Inferior parietal cortex (tissue), 1 donor: ENCODE measurements at regions not wholly inside any gene's neighbourhood (a gene's known extent, or its start where the extent isn't known, plus 50 kb on each side); places are given as distances from the start of the nearest gene placed in this dataset.

Experiments
- DNase-seq: peaks from one replicate; pipeline ENCODE4 v3.0.0-alpha.2; 2016; ENCODE audit errors: extremely low spot score

DNA sequence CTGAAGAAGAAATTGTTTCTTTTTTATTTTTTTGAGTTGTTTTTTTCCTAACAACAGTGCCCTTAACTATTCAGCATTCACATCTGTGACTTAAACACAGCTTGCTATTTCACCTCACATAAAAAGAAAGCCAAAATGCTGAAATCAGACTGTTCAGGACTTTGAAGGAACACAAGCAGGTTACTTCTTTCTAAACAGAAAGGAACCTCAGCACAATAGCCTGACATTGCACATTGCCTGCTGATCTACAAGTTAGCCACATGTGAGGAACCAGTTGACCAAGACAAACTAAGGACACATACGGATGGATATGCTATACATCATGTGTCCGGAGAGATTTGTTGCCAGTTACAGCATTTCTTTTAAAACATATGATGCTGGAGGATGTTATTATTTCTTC is 331.1 kb downstream of the FSIP2 start:
- DNase-seq = no peak

DNA sequence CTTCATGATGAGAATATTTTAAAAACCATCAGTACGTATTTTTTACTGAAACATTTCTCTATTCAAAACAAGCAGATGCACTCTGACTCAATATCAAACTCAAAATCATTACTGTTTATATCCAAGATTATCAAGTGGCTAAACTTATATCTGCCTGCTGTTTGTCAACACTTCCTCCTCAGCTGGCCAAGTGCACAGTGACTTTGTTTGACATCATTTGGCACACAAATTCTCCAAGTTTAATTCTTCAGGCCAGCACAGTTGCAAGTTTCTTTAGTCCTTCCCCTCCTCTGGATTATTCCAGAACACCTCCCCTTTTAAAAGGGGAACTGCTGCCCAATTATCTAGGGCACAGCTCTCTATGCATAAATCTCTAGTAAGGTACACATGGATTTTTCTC is 346.6 kb downstream of the FSIP2 start:
- DNase-seq = no peak

DNA sequence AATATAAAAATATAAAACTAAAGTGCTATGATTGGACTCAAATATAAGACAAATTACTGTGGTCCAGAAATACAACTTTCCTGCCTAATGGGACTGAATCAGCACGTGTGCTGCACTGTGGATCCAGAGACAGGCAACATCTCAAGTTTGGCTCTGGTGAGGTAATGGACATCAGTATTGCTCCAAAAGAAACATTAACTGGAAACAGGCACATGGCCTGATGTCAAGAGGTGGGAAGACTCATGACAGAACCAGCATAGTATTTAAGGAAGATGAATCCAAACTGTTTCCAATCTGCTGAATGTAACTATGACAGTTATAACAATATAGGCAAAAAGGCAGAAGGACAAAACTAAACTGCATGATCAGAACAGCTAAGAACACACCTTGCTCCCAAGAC is 354.6 kb downstream of the FSIP2 start:
- no peak for DNase-seq

DNA sequence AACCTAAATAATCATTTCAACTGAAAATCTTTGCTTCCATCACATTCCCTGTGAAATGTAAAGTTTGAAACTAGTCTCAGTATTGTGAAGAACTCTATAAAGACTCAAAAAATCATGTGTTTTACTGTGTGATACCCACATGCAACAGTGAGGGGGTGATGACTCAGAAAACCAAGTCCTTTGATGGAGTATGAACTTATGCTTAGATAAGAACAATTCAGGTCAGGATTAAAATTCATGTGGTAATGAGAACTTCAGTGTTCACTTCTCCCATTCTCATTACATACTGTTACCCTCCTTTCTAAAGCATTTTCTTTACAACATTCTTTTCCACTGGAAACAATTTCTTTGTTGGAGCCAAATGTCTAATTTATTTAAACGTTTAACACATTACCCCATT is 360.2 kb downstream of the FSIP2 start:
- no peak for DNase-seq

DNA sequence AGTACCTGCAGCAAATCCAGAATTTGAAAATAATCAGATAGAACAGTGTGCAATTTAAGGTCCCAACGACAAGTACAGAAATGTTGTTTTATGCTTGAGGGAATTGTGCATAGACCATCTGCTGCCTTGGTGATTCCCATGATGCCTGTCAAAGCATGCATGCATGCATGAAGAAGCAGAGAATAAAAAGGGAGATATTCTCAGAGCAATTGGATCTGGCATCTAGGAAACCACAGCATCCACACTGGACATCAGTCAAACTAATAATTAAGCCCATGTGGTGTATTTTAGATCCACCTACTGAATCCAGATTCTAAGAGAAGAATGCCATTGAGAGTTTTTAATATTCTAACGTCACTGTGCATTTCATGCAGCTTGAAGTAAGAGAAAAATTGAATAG is 361.2 kb downstream of the FSIP2 start:
- DNase-seq = no peak

DNA sequence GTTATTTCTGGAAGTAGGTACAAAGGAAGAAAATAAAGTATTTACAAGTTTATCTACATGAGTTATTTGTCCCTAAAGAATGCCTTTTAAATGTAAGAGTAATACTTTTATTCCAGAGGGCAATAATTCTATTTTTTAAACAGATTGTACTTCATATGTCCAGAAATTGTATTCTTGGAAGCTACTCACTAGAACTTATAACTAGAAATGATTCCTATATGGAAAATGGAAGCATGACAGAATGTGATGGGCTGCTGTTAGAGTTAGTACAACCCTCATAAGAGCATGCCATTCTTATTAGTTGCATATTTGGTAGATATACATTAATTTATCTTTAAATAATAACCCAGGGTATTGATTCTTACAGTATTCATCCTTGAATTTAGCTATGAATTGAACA is 362.0 kb downstream of the FSIP2 start:
- no peak for DNase-seq

DNA sequence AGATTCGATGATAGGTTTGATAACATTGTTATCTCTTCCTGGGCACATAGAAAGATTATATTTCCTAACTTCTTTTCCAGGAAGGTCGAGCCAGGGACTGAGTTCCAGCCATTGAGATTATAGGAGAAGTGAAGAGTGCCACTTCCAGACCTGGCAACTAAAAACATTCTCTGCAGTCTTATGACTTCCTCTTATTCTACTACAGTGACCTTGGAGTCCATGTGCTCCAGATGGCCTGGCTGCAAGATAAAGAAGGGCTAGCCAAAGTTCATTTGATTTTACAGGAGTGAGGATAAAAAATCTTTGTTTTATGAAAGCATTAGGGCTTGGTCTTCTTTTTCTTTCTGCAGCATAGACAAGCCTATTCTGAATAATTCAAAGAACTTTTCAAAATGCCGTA is 363.0 kb downstream of the FSIP2 start:
- no peak for DNase-seq

DNA sequence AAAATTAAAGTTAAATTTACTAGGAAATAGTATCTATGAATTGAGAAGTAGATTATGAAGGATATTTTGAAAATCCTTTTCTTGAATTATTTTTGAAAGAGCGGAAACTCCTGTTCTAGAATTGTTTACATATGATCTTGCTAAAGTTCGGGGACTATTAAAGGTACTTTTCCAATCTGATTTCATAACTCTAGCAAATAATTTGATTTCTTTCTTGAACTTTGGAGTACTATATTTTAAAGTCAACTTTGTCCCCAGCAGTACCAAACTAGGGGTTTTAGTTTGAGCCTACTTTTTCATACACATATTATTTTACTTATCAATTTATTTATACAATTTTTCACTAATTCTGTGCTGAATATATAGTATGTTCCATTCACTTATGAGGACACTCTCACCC is 364.7 kb downstream of the FSIP2 start:
- DNase-seq = no peak

DNA sequence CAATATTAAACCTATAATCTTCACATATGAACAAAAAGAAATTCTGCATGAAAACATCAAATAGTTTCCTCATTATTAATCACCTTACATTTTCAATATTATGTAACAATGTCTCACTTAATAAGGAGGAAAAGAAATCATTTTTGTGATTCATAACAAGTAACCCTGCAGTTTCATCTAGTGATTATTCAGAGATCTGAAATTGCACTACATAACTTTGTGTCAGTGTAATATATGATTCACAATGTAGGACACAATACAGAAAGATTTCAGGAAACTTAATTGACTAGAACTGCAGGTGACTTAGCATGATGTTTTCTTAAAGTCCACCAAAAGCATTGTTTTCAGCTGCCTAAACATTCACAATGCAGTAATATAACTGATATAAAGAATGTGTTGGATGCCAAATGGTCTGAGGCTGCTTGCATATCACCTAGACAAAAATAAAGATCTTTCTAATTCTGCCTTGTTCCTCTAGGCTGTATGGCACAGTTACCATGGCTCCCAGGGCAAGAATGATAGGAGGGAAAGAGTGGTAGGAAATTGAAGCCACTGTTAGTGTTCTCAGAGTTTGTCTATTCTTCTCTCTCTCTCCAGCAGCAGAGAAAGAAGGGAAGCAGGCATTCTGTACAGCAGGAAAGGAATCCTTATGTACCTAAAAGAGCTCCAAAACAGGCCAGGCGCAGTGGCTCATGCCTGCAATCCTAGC is 366.6 kb downstream of the FSIP2 start:
- no peak for DNase-seq

DNA sequence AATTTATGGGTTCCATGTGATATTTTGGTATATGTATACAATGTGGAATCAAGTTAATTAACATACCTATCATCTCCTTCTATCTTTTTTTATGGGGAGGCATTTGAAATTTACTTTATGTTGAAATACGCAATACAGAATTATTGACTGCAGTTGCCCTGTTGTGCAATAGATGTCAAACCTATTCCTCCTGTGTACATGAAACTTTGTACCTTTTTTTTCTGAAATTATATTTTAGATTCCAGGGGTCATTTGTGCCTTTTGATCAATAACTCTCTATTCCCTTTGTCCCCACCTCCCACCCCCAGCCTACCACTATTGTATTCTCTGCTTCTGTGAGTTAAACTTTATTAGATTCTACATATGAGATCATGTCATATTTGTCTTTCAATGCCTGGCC is 369.9 kb downstream of the FSIP2 start:
- DNase-seq = no peak

DNA sequence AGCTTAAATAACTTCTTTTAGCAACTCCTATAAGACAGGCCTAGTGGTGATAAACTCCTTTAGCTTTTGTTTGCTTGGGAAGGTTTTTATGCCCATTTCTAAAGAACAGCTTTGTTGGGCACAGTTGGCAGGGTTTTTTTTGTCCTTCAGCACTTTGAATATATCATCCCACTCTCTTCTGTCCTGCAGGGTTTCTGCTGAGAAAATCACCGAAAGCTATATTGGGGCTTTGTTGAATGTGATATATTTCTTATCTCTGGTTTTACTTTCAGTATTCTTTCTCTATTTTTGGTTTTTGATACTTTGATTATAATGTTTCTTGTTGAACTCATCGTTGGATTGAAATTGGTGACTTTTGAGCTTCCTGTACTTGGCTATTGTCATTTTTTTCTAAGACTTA is 372.8 kb upstream of the ZC3H15 start:
- DNase-seq = no peak

DNA sequence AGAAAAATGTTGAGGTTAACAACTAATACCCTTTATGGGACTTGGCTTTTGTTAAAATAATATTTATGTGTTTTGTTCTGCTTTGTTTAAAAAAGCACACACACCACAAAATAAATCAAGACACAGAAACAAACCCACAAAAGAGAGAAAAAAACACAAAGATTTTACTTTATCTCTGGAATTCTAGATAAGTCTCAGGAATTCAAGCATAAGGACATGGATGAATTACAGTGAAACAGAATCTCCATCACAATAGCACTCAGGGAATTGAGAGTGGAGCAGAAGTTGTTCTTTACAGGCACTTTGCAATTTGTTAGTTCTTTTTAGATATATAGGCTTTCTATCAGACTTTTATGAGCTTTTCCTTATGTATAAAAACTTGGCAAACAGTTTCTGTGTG is 360.9 kb upstream of the ZC3H15 start:
- no peak for DNase-seq

DNA sequence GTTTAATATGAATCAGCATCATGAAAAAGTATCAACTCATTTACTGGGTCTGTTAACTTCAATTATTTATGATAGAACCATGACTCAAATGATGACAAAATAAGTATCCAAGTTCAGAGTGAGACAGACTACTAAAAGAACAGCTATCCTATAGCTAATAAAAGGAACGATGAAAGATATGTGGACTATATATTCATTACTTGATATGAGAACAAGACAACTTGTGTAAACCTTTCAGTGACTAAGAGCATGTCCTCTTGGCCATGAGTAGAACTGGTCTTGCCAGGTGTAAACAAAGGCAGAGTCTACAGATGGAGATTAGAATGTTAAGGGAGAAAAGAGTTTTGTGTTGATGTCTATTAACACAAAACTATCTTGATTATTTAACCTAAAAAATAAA is 360.4 kb upstream of the ZC3H15 start:
- no peak for DNase-seq

DNA sequence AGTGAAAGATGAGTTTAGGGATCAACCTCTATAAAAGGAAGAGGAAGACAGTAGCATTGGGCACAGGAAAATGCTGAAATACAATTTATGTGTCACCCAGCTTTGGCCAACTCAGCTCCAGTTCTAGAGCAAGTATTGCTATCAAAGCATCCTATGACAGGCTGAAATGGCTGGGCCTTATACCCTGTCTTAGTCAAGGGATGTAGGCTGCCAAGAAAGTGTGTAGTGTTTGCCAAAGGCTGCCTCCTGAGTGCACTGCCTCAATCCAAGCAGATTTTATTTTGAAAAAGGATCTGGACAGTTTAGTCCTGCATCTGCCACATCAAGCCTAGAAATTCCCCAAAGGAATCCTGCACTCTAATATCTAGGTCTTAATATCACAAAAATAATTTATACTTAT is 359.9 kb upstream of the ZC3H15 start:
- DNase-seq = no peak

DNA sequence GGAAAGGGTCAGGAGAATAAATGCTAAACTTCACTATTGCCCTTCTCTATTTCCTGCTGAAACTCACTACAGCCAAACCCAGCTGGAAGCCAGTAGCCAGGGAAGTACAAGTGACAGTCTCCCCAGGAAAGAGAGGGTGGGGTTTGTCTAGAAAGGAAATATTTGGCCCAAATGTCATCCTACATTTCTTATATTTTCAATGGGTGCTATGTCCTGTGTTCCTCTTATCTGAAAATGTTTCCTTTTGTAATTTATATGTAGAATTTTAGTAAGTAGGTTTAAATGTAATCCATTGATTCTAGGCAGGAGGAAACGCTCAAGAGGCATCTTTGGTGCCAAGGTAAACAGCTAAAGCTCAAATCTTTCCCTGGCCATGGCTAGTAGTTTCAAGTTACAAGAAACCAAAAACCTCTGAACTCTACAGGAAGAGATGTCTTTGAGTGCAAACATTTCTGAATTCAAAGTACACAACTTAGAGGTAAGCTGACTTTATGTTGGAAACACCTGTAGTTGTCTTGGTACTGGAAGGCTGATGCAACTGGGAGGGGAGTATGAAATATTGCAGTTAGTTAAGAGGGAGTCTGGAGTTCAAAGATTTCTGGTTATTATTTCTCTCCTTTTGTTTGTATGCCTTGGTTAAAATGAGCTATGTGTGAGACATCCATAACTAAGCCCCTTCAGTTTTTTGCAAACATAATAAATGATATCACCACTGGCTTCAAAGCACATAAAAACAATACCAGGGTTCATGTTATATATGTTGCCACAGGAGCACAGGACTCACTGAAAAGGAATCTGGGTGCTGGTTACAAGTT is 356.1 kb upstream of the ZC3H15 start:
- no peak for DNase-seq

DNA sequence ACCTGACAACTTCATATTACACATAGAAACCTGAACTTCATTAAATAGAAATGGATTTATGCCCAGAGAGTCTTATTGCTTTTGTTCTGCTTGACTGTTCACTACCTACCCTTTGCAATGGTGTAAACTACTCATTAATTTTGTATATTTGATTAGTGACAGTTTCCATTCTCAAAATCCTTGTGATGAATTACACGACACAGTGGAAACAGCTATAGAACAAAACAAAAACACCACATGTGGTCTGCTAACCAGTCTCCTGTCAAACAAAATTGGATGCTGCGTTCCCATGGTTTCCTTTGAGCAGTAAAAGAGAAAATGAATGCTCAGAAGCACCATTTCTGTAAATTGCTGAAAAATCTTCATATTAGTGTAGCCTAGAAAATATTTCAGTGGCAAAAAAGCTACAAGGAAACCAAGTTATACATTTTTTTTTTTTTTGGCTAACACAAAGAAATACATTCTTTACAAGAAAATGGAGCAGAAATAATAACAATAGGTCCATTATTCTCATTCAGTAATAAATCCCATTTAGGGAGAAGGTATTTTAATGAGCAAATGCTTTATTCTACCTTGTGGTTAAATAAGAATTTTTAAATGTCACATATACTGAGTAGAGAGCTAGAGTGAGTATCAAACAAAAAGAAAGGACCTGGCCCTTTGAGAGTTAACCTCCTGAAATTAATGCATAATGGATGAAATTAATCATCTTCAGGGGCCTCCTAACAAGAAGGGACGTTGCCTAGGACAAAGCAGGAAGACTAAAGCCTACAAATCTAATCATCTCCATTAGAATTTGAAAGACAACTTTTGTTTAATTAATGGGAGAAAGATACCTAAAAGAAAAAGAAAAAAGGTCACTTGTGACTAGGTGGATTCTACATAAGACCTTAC is 355.1 kb upstream of the ZC3H15 start:
- no peak for DNase-seq

DNA sequence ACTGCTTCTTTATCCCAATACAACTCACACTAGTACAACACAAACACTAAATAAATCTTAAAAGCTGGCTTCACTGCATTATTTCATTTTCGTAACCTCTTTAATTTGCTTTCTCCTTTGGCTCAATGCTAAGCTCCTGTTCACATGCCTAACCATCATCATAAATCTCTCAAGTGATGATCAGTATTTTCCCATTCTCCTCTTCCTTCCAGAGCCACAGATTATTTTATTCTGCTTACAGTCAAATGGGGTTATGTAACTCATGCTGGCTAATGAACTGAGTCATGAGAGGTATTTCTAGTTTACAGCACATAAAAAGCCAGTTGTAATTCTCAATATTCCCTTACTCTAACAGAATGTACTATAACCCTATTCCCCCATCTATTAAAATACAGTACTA is 350.4 kb upstream of the ZC3H15 start:
- DNase-seq = no peak

DNA sequence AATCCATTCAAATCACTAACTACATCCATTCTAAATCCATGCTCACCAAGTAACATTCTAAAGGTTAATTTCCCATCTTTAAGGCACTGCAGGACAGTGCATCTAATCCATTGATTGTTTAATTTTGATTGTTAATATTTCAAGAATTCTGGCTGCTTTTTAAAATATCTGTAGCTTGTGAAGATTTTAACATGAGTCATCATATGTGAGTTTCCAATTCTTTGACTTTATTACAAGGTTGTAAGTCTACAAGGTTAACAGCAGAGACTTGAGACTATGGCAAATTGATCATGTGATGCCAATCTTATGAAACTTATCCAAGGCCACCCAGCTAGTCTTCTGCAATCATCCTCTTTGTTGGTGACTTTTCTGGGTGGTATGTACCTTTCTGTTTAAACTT is 349.2 kb upstream of the ZC3H15 start:
- no peak for DNase-seq

DNA sequence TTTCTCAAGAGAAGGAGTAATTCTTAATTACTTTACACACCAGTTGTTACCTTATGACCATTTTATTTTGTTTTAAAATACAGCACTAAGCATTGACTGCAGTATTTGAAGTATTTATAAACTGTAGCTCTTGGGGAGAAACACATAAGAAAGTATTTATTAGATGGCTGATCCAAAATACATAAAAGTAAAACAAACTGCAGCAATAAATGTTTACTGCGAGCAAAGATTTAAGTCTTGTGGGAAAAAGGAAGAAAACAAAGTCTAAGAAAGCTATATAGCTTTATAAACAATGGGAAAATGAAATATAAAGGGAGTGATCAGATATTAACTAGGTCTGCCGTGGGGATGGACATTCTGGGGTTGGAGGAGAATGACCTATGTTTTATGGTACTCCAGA is 347.2 kb upstream of the ZC3H15 start:
- DNase-seq = no peak

DNA sequence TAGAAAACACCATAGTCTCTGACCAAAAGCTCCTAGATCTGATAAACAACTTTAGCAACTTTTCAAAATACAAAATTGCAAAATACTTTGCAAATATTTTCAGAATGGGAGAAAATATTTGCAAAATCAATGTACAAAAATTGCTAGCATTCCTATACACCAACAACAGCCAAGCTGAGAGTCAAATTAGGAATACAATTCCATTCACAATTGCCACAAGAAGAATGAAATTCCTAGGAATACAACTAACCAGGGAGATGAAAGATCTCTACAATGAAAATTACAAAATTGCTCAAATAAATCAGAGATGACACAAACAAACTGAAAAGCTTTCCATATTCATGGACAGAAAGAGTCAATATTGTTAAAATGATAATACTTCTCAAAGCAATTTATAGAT is 327.0 kb upstream of the ZC3H15 start:
- DNase-seq = no peak

DNA sequence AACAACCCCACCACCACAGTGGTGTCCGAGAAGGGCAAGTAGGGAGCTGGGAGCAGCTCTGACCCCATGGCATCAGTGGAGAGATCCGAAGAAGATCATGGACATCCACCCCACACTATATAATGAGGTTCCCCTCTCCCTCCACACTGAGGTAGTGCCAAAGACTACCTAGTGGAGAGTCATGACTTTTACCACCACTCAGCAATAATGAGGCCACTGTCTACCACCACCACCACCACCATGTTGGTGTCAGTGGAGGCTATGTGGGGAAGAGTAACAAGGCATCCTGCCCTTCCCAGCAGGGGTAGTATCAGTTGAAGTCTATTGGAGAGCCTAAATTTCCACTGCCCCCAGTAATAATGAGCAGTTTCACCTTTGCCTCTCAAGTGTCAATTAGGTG is 321.7 kb upstream of the ZC3H15 start:
- DNase-seq = no peak

DNA sequence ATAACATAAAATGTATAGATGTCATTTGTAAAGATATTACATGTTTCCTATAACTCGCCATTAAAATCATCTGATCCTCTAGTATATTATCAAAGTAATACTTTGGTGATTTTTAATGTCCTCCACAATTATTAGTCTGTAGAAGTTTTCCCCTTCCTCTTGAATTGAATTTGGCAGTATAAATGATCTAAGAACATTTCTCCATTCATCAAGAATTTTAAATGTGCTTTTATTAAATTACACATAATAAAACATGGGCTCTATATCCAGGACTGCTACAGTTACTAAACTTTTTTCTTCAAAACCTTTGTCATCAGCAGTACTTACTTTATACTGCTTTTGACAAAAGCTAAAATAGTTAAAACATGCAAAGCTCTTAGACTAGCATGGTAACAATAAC is 315.4 kb upstream of the ZC3H15 start:
- DNase-seq = no peak

DNA sequence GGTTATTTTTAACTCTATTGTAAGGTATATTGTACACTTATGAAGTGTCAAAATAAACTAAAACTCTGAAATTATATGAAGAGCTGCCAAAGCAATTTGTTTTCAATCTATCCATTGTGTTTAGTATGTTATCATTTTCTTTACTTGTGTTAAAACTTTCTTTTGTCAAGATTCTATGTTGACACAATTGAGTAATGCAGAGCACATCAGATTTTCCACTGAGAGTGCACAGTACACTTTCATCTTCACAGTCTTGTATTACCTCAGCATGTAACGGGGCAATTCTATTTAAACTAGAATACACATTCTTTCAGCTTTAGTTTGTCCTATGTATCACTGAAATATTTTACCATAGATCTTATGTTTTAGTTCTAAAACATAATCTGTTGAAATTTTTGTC is 304.4 kb upstream of the ZC3H15 start:
- no peak for DNase-seq
